Colonic mucosa (tissue), 4 donors: ENCODE measurements at regions not wholly inside any gene's neighbourhood (a gene's known extent, or its start where the extent isn't known, plus 50 kb on each side); places are given as distances from the start of the nearest gene placed in this dataset.

Experiments
- DNase-seq: peaks from one replicate; pipeline ENCODE4 v3.0.0-alpha.2; 2020
- H3K27ac ChIP-seq: fragments of 200-600 bp; one replicate; pipeline ENCODE4 v1.8.0; 2021
- H3K27me3 ChIP-seq: fragments of 200-600 bp; one replicate; pipeline ENCODE4 v1.8.0; 2021
- H3K36me3 ChIP-seq: fragments of 200-600 bp; one replicate; pipeline ENCODE4 v1.8.0; 2021
- H3K4me1 ChIP-seq: fragments of 200-600 bp; one replicate; pipeline ENCODE4 v1.8.0; 2021; ENCODE audit warnings: mild to moderate bottlenecking
- H3K4me3 ChIP-seq: fragments of 200-600 bp; one replicate; pipeline ENCODE4 v1.8.0; 2021
- H3K9ac ChIP-seq, 2 donors: one replicate each; pipeline ENCODE4 v1.7.0; 2013; ENCODE audit warnings: control low read depth in 2 of 2, low read depth in 2 of 2, low read length in 2 of 2
- H3K9me3 ChIP-seq: fragments of 200-600 bp; one replicate; pipeline ENCODE4 v1.8.0; 2021
- intact Hi-C: fragments of 100-400 bp; cut with DNase I; formaldehyde crosslinking; loops from one replicate; pipeline ENCODE4 v1.14.1; 2022
- TF ChIP-seq, protein P1 (sequence below): fragments of 200-600 bp; IDR thresholded peaks from one replicate; pipeline ENCODE4 v1.8.0; 2022; ENCODE audit warnings: antibody characterized with exemption, mild to moderate bottlenecking
- donor health status: healthy.
- donor health status: DM: no; HTN: no; CAD: no.
- donor health status: DM: no; HTN: no; CAD: no.

DNA sequence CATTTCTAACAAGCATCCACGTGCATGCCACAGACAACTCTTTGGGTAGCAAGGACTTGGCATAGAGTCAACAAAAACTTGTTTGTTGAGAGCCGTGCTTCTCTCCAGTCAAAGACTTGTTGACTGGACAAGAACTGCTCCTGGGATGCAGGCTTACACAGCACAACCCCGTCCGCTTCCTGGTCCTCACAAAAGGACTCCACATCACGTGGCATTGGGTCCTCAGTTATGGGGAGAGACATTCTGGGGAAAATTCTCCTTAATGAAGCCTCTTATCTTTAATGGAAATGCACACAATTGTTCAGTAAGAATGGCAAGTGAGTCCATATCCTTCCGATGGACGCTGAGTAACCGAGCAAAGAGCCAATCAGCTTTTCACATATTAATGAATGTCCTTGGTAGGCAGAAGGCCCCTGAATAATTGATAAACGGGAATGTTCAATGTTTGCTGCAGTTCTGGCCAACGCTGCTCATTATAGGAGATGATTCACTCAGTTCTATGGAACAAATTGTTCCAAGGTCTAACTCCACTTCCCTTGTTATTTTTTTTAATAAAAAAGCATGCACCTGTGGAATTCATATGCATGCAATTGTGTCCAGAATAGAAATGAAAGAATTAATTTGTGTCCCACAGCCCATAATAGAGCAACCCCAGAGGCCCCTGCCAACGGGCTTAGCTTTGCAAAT is 97.0 kb upstream of the ZNF366 start:
- no peaks in the 10 kb centered on the region for H3K27me3 ChIP-seq
- H3K4me3 ChIP-seq, result no peak overlapping the region
- H3K4me1 ChIP-seq, result peaks cover 19% of the 10 kb centered on the region
- no peak overlapping the region for H3K9ac ChIP-seq
- no peaks in the 10 kb centered on the region for H3K9me3 ChIP-seq
- TF ChIP-seq, protein P1, sequence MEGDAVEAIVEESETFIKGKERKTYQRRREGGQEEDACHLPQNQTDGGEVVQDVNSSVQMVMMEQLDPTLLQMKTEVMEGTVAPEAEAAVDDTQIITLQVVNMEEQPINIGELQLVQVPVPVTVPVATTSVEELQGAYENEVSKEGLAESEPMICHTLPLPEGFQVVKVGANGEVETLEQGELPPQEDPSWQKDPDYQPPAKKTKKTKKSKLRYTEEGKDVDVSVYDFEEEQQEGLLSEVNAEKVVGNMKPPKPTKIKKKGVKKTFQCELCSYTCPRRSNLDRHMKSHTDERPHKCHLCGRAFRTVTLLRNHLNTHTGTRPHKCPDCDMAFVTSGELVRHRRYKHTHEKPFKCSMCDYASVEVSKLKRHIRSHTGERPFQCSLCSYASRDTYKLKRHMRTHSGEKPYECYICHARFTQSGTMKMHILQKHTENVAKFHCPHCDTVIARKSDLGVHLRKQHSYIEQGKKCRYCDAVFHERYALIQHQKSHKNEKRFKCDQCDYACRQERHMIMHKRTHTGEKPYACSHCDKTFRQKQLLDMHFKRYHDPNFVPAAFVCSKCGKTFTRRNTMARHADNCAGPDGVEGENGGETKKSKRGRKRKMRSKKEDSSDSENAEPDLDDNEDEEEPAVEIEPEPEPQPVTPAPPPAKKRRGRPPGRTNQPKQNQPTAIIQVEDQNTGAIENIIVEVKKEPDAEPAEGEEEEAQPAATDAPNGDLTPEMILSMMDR, result no peak
- intact Hi-C loops, result no loop called here
- H3K36me3 ChIP-seq, result no peaks in the 10 kb centered on the region
- no peak for DNase-seq
- peak overlapping the region; percentile 39 for H3K27ac ChIP-seq

DNA sequence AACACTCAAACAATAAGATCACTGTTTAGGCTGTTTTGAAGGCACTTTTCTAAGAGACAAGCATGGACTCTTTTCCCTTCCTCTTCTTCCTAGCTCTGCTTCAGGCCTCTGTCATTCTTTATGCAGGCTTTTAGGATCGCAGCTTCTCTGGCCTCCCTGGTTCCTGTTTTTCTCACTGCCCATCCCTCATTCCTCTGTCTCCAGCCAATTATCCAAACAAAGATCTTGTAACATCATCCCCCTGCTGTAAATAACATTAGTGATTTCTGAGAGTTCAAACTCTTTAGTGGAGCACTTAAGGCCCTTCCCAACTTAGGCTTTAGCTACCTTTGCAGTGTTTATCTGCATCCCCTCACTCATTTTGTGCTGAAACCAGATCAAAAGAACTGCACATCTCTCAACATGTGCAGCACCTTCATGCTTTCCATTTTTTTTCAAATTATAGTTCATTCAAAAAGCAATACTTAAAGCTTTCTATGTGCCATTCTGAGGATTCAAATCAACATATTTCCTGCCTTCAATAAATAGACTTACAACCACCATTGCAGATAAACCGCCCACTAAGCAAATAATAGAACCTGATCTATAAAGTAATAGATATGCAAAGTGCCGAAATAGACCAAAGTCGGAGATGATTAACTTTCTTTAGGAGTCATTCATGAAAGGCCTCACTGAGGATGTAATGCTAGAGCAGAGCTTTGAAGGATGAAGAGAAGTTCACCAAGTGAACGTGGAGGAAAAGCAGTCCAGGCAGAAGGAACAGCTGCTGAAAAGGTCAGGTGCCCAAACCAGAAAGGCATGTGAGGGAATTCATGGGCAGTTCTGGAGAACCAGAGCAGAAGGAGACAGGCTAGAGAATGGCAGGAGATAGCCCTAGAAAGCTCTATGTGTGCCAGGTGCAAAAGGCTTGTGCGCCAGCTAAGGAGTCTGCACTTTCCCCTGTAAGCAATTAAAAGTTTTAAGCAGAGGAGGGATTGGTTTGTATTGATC is 95.8 kb upstream of the ZNF366 start:
- TF ChIP-seq, protein P1, result no peak
- H3K4me3 ChIP-seq, result no peak overlapping the region
- DNase-seq, result no peak
- peaks cover 20% of the 10 kb centered on the region for H3K4me1 ChIP-seq
- H3K27ac ChIP-seq, result no peak overlapping the region
- intact Hi-C loops, result no loop called here
- no peaks in the 10 kb centered on the region for H3K27me3 ChIP-seq
- H3K36me3 ChIP-seq, result no peaks in the 10 kb centered on the region
- H3K9me3 ChIP-seq, result no peaks in the 10 kb centered on the region
- H3K9ac ChIP-seq, result no peak overlapping the region

DNA sequence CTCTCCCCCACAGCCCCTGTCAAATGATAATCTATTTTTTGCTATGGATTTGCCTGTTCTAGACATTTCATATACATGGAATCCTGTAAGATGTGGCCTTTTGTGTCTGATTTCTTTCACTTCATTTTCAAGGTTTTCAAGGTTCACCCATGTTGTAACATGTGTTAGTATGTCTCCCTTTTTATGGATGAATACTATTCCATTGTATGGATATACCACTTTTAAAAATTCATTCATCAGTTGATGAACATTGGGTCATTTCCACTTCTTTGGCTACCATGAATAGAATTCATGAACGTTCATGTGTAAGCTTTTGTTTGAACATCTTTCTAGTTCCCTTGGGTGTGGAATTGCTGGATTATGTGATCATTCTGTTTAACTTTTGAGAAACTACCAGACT is 94.7 kb upstream of the ZNF366 start:
- Histone ChIP-seq H3K27me3 (no peaks in the 10 kb centered on the region), H3K9me3 (no peaks in the 10 kb centered on the region), H3K36me3 (no peaks in the 10 kb centered on the region), H3K4me1 (peaks cover 27% of the 10 kb centered on the region), H3K27ac (no peak overlapping the region), H3K4me3 (no peak overlapping the region), H3K9ac (no peak overlapping the region)
- DNase-seq, result no peak
- intact Hi-C loops, result no loop called here
- TF ChIP-seq, protein P1, result no peak

DNA sequence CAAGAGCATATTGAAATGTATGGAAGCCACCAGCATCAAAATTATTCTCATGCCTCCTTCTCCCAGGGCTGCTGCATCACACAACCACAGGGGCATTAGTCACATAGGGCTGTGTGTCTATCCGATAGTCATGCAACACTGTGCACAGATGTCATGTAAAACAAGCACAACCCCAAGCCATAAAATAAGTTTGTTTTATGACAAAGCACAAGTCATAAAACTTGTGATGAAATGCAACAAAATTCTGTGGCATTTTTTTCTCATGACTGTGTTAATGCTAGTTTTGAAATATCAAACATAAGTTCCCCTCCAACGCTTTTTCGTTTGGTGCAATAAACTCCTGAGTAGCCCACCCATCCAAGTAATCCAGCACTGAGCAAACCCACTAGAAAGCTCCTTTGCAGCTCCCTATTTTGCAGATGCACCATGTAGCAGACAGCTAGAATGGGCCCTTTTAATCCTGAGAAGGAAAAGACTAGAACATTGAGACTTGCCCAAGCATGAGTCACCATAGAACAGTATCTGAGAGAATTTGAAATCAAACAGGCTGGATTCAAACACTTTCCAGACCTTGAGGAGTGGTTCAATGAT is 93.3 kb upstream of the ZNF366 start:
- H3K27ac ChIP-seq, result peak overlapping the region; percentile 67
- no peaks in the 10 kb centered on the region for H3K27me3 ChIP-seq
- no peaks in the 10 kb centered on the region for H3K36me3 ChIP-seq
- no peak overlapping the region for H3K4me3 ChIP-seq
- TF ChIP-seq, protein P1, result no peak
- peaks cover 27% of the 10 kb centered on the region for H3K4me1 ChIP-seq
- DNase-seq, result peak; percentile 51
- no peak overlapping the region for H3K9ac ChIP-seq
- no peaks in the 10 kb centered on the region for H3K9me3 ChIP-seq
- intact Hi-C loops, result no loop called here

DNA sequence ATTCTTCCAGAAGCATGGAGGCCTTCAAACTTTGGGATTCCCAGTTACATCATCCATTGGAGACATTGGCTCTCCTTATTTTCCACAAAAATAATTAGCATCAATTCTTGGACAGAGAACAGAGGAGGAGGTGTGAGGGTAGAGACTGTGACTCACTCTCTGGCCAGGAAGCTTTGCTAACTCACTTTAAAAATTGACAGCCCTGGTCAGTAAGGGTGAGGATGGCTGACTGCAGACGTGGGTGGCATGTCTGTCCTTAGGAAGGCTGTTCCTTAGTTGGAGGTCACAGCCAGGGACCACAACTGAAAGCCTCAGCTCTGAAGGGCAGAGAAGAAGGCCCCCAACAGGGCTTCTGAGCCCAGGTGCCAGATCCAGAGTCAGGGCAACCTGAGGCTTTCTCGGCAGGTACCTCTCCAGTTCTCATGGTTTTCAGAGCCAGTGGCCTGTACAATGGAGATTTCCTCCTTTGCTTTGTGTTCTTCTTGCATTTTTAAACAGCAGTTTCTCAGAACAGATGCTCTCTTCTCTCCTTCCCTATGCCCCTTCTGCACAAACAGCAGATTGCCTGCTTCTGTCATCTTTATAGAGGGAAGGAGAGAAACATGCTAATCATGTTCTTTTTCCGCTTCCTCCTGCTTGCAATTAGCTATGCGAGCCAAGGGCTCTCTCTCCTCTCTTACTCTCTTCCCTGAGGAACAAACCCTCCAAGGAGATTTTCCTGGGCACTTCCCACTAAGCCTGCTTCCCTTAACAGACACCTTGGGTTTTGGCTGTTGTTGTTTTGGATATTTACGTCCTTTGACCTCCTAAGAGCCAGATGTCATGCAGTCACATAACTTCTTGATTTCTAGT is 92.5 kb upstream of the ZNF366 start:
- Histone ChIP-seq H3K27ac (peak overlapping the region; percentile 67), H3K9ac (peak overlapping the region in 1 of 2 donors; percentile 6), H3K9me3 (no peaks in the 10 kb centered on the region), H3K27me3 (no peaks in the 10 kb centered on the region), H3K36me3 (no peaks in the 10 kb centered on the region), H3K4me3 (no peak overlapping the region), H3K4me1 (peaks cover 27% of the 10 kb centered on the region)
- intact Hi-C loops, result no loop called here
- TF ChIP-seq, protein P1, result no peak
- DNase-seq, result no peak
